ENCODE measurements at regions not wholly inside any gene's neighbourhood (a gene's known extent, or its start where the extent isn't known, plus 50 kb on each side); places are given as distances from the start of the nearest gene placed in this dataset.

DNA sequence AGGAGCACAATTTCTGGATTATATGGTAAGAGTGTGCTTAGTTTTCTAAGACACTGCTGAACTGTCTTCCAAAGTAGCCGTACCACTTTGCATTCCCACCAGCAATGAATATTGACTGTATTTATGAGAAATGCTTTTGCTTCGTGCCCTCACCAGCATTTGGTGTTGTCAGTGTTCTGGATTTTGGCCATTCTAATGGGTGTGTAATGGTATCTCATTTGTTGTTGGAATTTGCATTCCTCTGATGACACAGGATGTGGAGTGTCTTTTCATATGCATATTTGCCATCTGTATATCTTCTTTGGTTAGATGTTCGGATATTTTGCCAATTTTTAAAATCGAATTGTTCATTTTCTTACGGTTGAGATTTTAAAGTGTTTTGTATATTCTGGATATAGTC, 558.5 kb upstream of the FZD8 start:
- H2AK9ac ChIP-seq (replicated peaks; ENCODE audit: low read depth, low read length, poor library complexity) = no peak overlapping the region
- H3K9me1 ChIP-seq (ENCODE audit: insufficient read depth, low read length) = no peaks in the 10 kb centered on the region
- no peak overlapping the region for H3K4ac ChIP-seq (ENCODE audit: low read depth, low read length)
- no peaks in the 10 kb centered on the region for H3K27me3 ChIP-seq (ENCODE audit: control insufficient read depth, insufficient read depth, low read length)
- TF ChIP-seq MXI1 (IDR thresholded peaks at IDR 0.05; ENCODE audit: borderline replicate concordance, low read depth, low read length) (no peak), MAFK (IDR thresholded peaks at IDR 0.05; ENCODE audit: low read depth, low read length) (no peak), POLR2A (IDR thresholded peaks at IDR 0.05; ENCODE audit: low read depth, low read length) (no peak), MAZ (IDR thresholded peaks at IDR 0.05; ENCODE audit: borderline replicate concordance, low read depth, low read length) (no peak), SMC3 (IDR thresholded peaks at IDR 0.05; ENCODE audit: low read depth, low read length) (no peak), RCOR1 (IDR thresholded peaks at IDR 0.05; ENCODE audit: insufficient replicate concordance, low read length) (no peak), CEBPB (IDR thresholded peaks at IDR 0.05; ENCODE audit: low read depth, low read length) (no peak), FOS (IDR thresholded peaks at IDR 0.05; ENCODE audit: low read depth, low read length) (no peak), BHLHE40 (IDR thresholded peaks at IDR 0.05; ENCODE audit: low read depth, low read length) (no peak)
- TF ChIP-seq, protein P1, sequence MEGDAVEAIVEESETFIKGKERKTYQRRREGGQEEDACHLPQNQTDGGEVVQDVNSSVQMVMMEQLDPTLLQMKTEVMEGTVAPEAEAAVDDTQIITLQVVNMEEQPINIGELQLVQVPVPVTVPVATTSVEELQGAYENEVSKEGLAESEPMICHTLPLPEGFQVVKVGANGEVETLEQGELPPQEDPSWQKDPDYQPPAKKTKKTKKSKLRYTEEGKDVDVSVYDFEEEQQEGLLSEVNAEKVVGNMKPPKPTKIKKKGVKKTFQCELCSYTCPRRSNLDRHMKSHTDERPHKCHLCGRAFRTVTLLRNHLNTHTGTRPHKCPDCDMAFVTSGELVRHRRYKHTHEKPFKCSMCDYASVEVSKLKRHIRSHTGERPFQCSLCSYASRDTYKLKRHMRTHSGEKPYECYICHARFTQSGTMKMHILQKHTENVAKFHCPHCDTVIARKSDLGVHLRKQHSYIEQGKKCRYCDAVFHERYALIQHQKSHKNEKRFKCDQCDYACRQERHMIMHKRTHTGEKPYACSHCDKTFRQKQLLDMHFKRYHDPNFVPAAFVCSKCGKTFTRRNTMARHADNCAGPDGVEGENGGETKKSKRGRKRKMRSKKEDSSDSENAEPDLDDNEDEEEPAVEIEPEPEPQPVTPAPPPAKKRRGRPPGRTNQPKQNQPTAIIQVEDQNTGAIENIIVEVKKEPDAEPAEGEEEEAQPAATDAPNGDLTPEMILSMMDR (conservative IDR thresholded peaks at IDR 0.05; ENCODE audit: low read depth, low read length) = no peak
- TF ChIP-seq, protein P2, sequence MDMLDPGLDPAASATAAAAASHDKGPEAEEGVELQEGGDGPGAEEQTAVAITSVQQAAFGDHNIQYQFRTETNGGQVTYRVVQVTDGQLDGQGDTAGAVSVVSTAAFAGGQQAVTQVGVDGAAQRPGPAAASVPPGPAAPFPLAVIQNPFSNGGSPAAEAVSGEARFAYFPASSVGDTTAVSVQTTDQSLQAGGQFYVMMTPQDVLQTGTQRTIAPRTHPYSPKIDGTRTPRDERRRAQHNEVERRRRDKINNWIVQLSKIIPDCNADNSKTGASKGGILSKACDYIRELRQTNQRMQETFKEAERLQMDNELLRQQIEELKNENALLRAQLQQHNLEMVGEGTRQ (IDR thresholded peaks at IDR 0.05; ENCODE audit: low read depth, low read length) = no peak
- H2BK120ac ChIP-seq (ENCODE audit: low read depth, low read length) = no peak overlapping the region
- no peaks in the 10 kb centered on the region for H3K9me3 ChIP-seq (ENCODE audit: control insufficient read depth, insufficient read depth, low read length)
- intact Hi-C loops (cut with micrococcal nuclease) = no loop called here
- in situ Hi-C loops (cut with MboI; ENCODE audit: low sequenced_read_pairs) = no loop called here
- no peak overlapping the region for H4K8ac ChIP-seq (ENCODE audit: low read depth in 2 of 2, low read length in 2 of 2)
- no peak overlapping the region for H3K56ac ChIP-seq (ENCODE audit: extremely low read depth, insufficient read depth, low read length)
- H3K4me2 ChIP-seq (ENCODE audit: low read depth, low read length) = no peak overlapping the region
- no TSS peak for BruUV-seq (replicated peaks)
- no peak overlapping the region for H3K14ac ChIP-seq (replicated peaks; ENCODE audit: low read depth, low read length)
- no peaks in the 10 kb centered on the region for H3K36me3 ChIP-seq (ENCODE audit: control insufficient read depth, insufficient read depth, low read length)
- no peak overlapping the region for H4K5ac ChIP-seq (ENCODE audit: low read depth, low read length)
- H3K18ac ChIP-seq (ENCODE audit: low read depth, low read length) = no peak overlapping the region
- H2AK5ac ChIP-seq (ENCODE audit: low read depth, low read length) = no peak overlapping the region
- H3K27ac ChIP-seq (ENCODE audit: insufficient read depth, low read length) = no peak overlapping the region
- ATAC-seq (ENCODE audit: low read depth) = no peak
- ChIA-PET CTCF (no interaction called here), POLR2A (ENCODE audit: unreplicated experiment) (no interaction called here)
- no peak overlapping the region for H4K91ac ChIP-seq (ENCODE audit: insufficient read depth, low read depth, low read length)
- no peak overlapping the region for H2BK20ac ChIP-seq (ENCODE audit: low read depth, low read length)
- no peaks in the 10 kb centered on the region for H3K4me1 ChIP-seq (ENCODE audit: control insufficient read depth, insufficient read depth, low read length)
- DNase-seq = no peak
- dilution Hi-C loops (cut with HindIII; ENCODE audit: low sequenced_read_pairs, unreplicated experiment) = no loop called here
- H3K23ac ChIP-seq (ENCODE audit: low read depth, low read length) = no peak overlapping the region
- no CpG with 5 or more reads among the region's 5 CpGs for WGBS, 2 experiments (ENCODE audit: extremely low coverage in 2 of 2, insufficient read length in 1 of 2)
- H3K79me1 ChIP-seq (ENCODE audit: low read depth in 1 of 2, low read length in 2 of 2) = no peaks in the 10 kb centered on the region
- no peak overlapping the region for H3K4me3 ChIP-seq (ENCODE audit: insufficient read depth, low read depth, low read length)
- H2BK15ac ChIP-seq (ENCODE audit: low read depth, low read length) = no peak overlapping the region
- H3K9ac ChIP-seq (ENCODE audit: low read depth, low read length) = no peak overlapping the region
- no peaks in the 10 kb centered on the region for H4K20me1 ChIP-seq (ENCODE audit: insufficient read depth, low read length)
- H2AFZ ChIP-seq (replicated peaks; ENCODE audit: low read length, poor library complexity) = no peak overlapping the region
- H2BK5ac ChIP-seq (ENCODE audit: low read depth, low read length, poor library complexity, severe bottlenecking) = no peak overlapping the region

All from IMR-90 (cell line).